ENCODE measurements at regions not wholly inside any gene's neighbourhood (a gene's known extent, or its start where the extent isn't known, plus 50 kb on each side); places are given as distances from the start of the nearest gene placed in this dataset.

DNA sequence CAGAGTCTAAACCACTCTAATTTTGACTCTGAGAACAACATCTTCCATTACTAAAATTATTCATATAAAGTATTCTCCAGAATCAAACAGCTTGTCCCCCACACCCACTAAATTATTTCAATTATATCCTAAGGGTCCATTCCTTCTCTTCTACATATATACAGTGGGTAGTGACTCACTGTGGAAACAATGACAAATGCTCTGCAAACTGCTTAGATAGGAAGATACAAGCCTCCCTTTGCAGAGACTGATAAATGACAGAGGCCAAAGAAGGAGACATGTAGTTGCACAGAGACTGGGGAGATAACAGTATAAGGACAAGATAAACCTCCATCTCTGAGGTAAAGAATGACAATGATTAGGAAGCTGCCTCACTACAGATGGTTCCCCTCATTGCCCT, 1087.4 kb downstream of the AGBL1 start:
- H3K4me1 ChIP-seq, result no peaks in the 10 kb centered on the region
- H3K27me3 ChIP-seq, result no peaks in the 10 kb centered on the region
- H3K9me3 ChIP-seq, result no peaks in the 10 kb centered on the region
- TF ChIP-seq EP300 (IDR thresholded peaks at IDR 0.05), result no peak
- TF ChIP-seq POLR2A (IDR thresholded peaks at IDR 0.05), result no peak
- TF ChIP-seq POLR2AphosphoS5 (IDR thresholded peaks at IDR 0.05), result no peak
- no peak for TF ChIP-seq CTCF (IDR thresholded peaks at IDR 0.05)
- no peaks in the 10 kb centered on the region for H3K36me3 ChIP-seq
- ATAC-seq, result no peak
- no peak overlapping the region for H3K4me3 ChIP-seq
- H3K27ac ChIP-seq, result no peak overlapping the region

- Histone ChIP-seq H3K4me1 (no peaks in the 10 kb centered on the region), H3K27ac (no peak overlapping the region), H3K27me3 (peaks cover 8% of the 10 kb centered on the region), H3K9me3 (no peaks in the 10 kb centered on the region), H3K4me3 (no peak overlapping the region), H3K36me3 (no peaks in the 10 kb centered on the region)
- WGBS, 2 donors (ENCODE audit: low coverage in 1 of 2), result 78 to 89% methylated on average over 2 to 4 of the region's 4 CpGs
- ATAC-seq, result no peak
- TF ChIP-seq POLR2A (IDR thresholded peaks at IDR 0.05), result no peak
- no peak for TF ChIP-seq EP300 (IDR thresholded peaks at IDR 0.05)
- no peak for TF ChIP-seq CTCF (IDR thresholded peaks at IDR 0.05)
- no peak for TF ChIP-seq POLR2AphosphoS5 (IDR thresholded peaks at IDR 0.05)
These were observed 1076.1 kb downstream of the AGBL1 start for GRCh38 chr15:87155771-87156170.

GRCh38 chr15:87154761-87155160, 1075.1 kb downstream of the AGBL1 start:
- no peak for TF ChIP-seq EP300 (IDR thresholded peaks at IDR 0.05)
- no peak for TF ChIP-seq POLR2AphosphoS5 (IDR thresholded peaks at IDR 0.05)
- no peak for TF ChIP-seq CTCF (IDR thresholded peaks at IDR 0.05)
- no peak for TF ChIP-seq POLR2A (IDR thresholded peaks at IDR 0.05)
- Histone ChIP-seq H3K36me3 (no peaks in the 10 kb centered on the region), H3K9me3 (no peaks in the 10 kb centered on the region), H3K27me3 (no peaks in the 10 kb centered on the region), H3K4me3 (no peak overlapping the region), H3K4me1 (no peaks in the 10 kb centered on the region), H3K27ac (no peak overlapping the region)
- ATAC-seq, result no peak

DNA sequence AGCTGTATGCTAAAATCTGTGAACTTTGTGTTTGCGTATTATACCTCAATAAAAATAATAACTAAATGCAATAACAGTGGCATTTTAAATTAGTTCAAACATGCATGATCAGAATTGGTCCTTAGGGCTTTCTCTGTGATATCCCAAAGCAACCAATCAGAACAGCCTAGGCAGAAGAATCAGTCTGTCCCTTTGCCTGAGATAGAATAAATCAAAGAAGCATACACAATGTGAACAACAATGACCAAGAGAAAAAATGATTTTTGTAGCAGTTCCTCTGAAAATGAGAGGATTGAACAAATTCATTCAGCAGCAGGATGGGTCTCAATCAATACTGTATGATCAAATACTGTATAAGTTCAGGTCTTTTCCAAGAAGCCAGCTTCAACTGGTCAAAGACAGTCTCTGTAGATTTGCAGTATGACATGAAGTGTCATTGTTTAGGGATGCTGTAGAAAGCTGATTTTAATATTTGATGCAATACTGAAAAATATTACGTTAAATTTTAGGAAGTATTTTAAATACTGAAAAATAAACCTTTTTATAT, 1071.6 kb downstream of the AGBL1 start:
- Histone ChIP-seq H3K9me3 (no peaks in the 10 kb centered on the region), H3K4me3 (no peak overlapping the region), H3K27ac (no peak overlapping the region), H3K27me3 (no peaks in the 10 kb centered on the region), H3K4me1 (no peaks in the 10 kb centered on the region), H3K36me3 (no peaks in the 10 kb centered on the region)
- no peak for ATAC-seq
- TF ChIP-seq EP300 (IDR thresholded peaks at IDR 0.05), result no peak
- no peak for TF ChIP-seq POLR2A (IDR thresholded peaks at IDR 0.05)
- no peak for TF ChIP-seq POLR2AphosphoS5 (IDR thresholded peaks at IDR 0.05)
- TF ChIP-seq CTCF (IDR thresholded peaks at IDR 0.05), result no peak
- WGBS, 2 donors (ENCODE audit: low coverage in 1 of 2), result 67 to 81% methylated on average over 2 of the region's 2 CpGs

DNA sequence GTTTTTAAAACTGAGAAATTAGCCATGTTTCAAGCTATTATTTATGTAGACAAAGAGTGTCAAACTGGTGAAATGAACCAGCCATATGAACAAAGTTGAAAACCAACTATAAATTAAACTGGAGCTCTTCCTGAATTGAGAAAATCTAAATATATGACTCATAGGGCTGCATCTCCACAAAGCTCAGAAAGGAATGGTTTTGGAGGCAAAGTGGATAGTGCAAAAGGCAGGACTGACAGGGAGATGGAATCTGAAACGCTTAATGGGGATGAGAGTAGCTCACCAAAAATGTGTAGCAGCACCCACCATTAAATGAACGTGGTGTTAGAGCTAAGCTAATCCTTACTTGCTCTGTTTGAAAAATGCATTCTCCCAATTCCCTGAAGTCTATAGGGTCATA, 1066.0 kb downstream of the AGBL1 start:
- TF ChIP-seq CTCF (IDR thresholded peaks at IDR 0.05) (no peak), POLR2AphosphoS5 (IDR thresholded peaks at IDR 0.05) (no peak)
- no peaks in the 10 kb centered on the region for H3K27me3 ChIP-seq
- H3K4me1 ChIP-seq, result no peaks in the 10 kb centered on the region
- H3K4me3 ChIP-seq, result no peak overlapping the region
- peaks cover 0 to 11% (median 0%) of the 10 kb centered on the region in 3 donors for H3K9me3 ChIP-seq
- no peak overlapping the region for H3K27ac ChIP-seq
- H3K36me3 ChIP-seq, result no peaks in the 10 kb centered on the region
- WGBS, 2 donors (ENCODE audit: low coverage in 1 of 2), result 43 to 53% methylated on average over 2 of the region's 2 CpGs
- no peak for ATAC-seq
